ENCODE measurements at regions not wholly inside any gene's neighbourhood (a gene's known extent, or its start where the extent isn't known, plus 50 kb on each side); places are given as distances from the start of the nearest gene placed in this dataset.

GRCh38 chr10:4020631-4021030 is 235.6 kb upstream of the KLF6 start:
- no peak overlapping the region for H3K27ac ChIP-seq
- ChIA-PET POLR2A (ENCODE audit: low non-redundant PET) (no interaction called here), CTCF (no interaction called here)
- TF ChIP-seq, protein P1, sequence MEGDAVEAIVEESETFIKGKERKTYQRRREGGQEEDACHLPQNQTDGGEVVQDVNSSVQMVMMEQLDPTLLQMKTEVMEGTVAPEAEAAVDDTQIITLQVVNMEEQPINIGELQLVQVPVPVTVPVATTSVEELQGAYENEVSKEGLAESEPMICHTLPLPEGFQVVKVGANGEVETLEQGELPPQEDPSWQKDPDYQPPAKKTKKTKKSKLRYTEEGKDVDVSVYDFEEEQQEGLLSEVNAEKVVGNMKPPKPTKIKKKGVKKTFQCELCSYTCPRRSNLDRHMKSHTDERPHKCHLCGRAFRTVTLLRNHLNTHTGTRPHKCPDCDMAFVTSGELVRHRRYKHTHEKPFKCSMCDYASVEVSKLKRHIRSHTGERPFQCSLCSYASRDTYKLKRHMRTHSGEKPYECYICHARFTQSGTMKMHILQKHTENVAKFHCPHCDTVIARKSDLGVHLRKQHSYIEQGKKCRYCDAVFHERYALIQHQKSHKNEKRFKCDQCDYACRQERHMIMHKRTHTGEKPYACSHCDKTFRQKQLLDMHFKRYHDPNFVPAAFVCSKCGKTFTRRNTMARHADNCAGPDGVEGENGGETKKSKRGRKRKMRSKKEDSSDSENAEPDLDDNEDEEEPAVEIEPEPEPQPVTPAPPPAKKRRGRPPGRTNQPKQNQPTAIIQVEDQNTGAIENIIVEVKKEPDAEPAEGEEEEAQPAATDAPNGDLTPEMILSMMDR (conservative IDR thresholded peaks at IDR 0.05; ENCODE audit: low read depth) = no peak
- DNase-seq (ENCODE audit: low spot score) = no peak

DNA sequence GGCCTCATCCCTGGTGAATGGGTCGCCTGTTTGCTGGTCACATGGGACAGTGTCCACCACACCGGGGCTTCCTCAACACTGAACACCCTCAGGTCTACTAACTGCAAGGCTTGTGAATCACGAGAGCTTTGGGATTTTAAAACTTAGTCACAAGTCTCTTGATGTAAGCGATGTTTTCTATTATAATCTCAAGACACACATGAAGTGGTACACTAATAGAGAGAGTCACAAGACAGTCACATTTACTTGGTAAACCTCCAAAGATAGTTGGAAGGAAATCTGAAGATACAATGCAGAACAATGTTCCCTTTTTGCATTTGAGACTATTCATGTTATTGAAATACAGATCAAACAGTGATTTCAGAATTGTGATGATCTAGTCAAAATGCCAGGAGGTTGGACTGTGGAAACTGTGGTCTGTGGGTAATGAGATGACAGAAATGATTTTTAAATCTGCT is 233.1 kb upstream of the KLF6 start:
- TF ChIP-seq, protein P1 (conservative IDR thresholded peaks at IDR 0.05; ENCODE audit: low read depth) = no peak
- H3K27ac ChIP-seq = no peak overlapping the region
- POLR2A ChIA-PET (ENCODE audit: low non-redundant PET) = no interaction called here
- no peak for DNase-seq (ENCODE audit: low spot score)
- CTCF ChIA-PET = no interaction called here

DNA sequence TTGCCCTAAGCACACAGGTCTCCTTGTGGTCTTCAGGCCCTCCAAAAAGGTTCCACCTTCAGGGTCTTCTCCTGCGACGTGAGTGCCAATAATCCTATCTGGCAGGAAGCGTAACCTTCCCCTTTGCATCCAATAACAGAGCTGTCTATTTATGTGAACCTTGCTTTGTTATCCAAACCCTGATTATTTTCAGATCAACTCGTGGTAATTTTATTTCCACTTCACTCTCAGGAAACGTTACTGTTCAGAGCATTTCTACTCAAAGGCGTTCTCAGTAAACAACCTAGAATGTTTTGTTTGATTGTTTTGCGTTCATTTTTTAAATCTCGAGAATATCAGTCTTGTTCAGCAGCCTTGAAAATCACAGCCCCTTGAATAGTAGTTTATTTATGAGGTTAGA is 232.3 kb upstream of the KLF6 start:
- no peak overlapping the region for H3K27ac ChIP-seq
- ChIA-PET POLR2A (ENCODE audit: low non-redundant PET) (no interaction called here), CTCF (interaction anchor here (0.7 kb wide), 1 partner anchor 435 kb away, joined by 4 read pairs; no protein-coding TSS in a partner anchor)
- no peak for DNase-seq (ENCODE audit: low spot score)
- TF ChIP-seq, protein P1 (conservative IDR thresholded peaks at IDR 0.05; ENCODE audit: low read depth) = no peak

DNA sequence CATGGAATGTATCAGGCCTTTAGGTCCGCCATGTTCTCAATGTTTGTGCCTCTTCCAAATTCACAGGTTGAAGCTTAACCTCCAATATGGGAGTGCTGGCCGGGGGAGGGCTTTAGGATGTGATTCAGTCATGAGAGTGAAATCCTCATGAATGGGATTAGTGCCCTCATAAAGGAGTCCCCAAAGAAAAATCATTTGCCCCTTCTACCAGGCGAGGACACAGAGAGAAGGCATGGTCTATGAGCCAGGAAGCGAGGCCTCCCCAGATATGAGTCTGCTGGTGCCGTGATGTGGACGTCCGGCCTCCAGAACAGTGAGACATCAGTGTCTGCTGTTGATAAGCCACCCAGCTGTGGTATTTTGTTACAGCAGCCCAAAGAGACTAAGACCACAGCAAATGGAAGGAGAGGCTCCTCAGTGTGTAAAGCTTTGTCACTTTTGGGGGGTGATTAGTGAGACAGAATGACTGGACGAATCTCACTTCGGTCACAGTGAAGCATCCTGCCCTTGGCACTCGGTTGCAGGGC is 231.3 kb upstream of the KLF6 start:
- ChIA-PET CTCF (no interaction called here), POLR2A (ENCODE audit: low non-redundant PET) (no interaction called here)
- TF ChIP-seq, protein P1 (conservative IDR thresholded peaks at IDR 0.05; ENCODE audit: low read depth) = no peak
- DNase-seq (ENCODE audit: low spot score) = no peak
- no peak overlapping the region for H3K27ac ChIP-seq

- H3K27ac ChIP-seq = no peak overlapping the region
- TF ChIP-seq, protein P1 (conservative IDR thresholded peaks at IDR 0.05; ENCODE audit: low read depth) = no peak
- POLR2A ChIA-PET (ENCODE audit: low non-redundant PET) = no interaction called here
- CTCF ChIA-PET = interaction anchor here (0.6 kb wide), 1 partner anchor 971 kb away, joined by 4 read pairs; no protein-coding TSS in a partner anchor
- no peak for DNase-seq (ENCODE audit: low spot score)
Measured at GRCh38 chr10:4013651-4014121, 228.7 kb upstream of the KLF6 start.

- no peak for DNase-seq (ENCODE audit: low spot score)
- TF ChIP-seq, protein P1 (conservative IDR thresholded peaks at IDR 0.05; ENCODE audit: low read depth) = no peak
- CTCF ChIA-PET = no interaction called here
- POLR2A ChIA-PET (ENCODE audit: low non-redundant PET) = no interaction called here
- H3K27ac ChIP-seq = no peak overlapping the region
Measured at GRCh38 chr10:4012848-4013247, 227.8 kb upstream of the KLF6 start.

All from RWPE1 (cell line).